ENCODE measurements at regions not wholly inside any gene's neighbourhood (a gene's known extent, or its start where the extent isn't known, plus 50 kb on each side); places are given as distances from the start of the nearest gene placed in this dataset.

DNA sequence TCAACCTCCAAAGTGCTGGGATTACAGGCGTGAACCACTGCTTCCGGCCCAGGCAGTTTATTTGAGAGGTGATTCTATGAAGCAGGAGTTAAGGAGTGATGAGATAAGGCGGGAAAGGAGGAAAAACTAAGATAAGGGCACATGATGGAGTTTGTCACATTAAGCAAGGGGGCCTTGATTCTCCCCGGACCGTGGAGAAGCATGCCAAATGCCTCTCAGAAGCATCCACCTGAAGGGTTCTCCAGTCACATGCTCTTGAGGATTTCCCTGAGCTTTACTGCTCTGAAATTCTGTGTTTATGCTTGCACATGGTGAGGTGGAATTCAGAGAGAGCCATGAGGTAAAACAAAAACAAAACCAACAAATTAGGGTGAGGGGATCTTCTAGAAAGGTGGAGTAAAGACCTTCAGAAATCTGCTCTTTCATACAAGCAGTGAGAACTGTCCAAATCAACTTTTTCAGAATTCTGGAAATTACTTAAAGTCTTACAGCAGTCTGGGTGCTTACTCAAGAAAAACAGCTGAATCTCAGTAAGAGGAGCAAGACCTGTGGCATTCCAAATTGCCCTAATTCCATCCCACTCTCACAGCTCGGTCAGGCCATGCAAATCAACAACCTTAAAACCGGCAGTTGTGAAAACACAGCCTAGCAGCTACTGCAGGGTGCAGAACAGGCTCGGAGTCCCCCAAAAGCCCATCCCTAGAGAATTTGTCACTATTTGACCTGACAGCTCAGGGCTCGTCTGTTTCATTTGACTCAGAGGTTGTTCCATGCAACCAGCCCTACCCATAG, 69.1 kb upstream of the CTLA4 start:
- Histone ChIP-seq H3K4me2 (ENCODE audit: control insufficient read depth, insufficient read depth) (peak overlapping the region; percentile 77), H3K4me1 (ENCODE audit: control insufficient read depth, insufficient read depth, low read length) (peaks cover 20% of the 10 kb centered on the region), H3K9ac (ENCODE audit: control insufficient read depth, insufficient read depth, low read length) (no peak overlapping the region), H3K36me3 (ENCODE audit: control insufficient read depth in 2 of 2, insufficient read depth in 2 of 2, low read length in 1 of 2) (no peaks in the 10 kb centered on the region), H3K9me3 (replicated peaks; ENCODE audit: control insufficient read depth, insufficient read depth, low read length) (peaks cover 4% of the 10 kb centered on the region; the same call in 2 of the 3 replicates), H3K79me2 (ENCODE audit: control insufficient read depth, insufficient read depth, low read length) (no peaks in the 10 kb centered on the region), H3K27ac (ENCODE audit: control insufficient read depth, insufficient read depth) (no peak overlapping the region), H2AFZ (ENCODE audit: control insufficient read depth, low read depth, low read length) (no peak overlapping the region), H3K4me3 (no peak overlapping the region), H3K27me3 (replicated peaks in 1 of 2; ENCODE audit: control insufficient read depth in 2 of 2, insufficient read depth in 2 of 2, low read length in 1 of 2) (no peaks in the 10 kb centered on the region), H4K20me1 (ENCODE audit: control insufficient read depth, insufficient read depth) (no peaks in the 10 kb centered on the region)
- peak; percentile 92 for FAIRE-seq
- ATAC-seq, result peak; percentile 41
- ChIA-PET RAD21 (ENCODE audit: unreplicated experiment) (no interaction called here), POLR2A (no interaction called here), CTCF (interaction anchor here (2.1 kb wide), 1 partner anchor 17 kb away, joined by 4 read pairs; no protein-coding TSS in a partner anchor), SMC1A (ENCODE audit: uncharacterized antibody, unreplicated experiment) (interaction anchor here (0.8 to 1.8 kb wide), 2 partner anchors 16 to 74 kb away, joined by 3 to 4 read pairs; no protein-coding TSS in a partner anchor)
- BruUV-seq (replicated peaks), result no TSS peak
- in situ Hi-C loops (cut with MboI) (no loop called here), intact Hi-C loops (cut with micrococcal nuclease; ENCODE audit: unreplicated experiment) (no loop called here)
- TF ChIP-seq MTA2 (IDR thresholded peaks at IDR 0.05; ENCODE audit: low read depth), result no peak
- no peak for TF ChIP-seq MYB (IDR thresholded peaks at IDR 0.05; ENCODE audit: borderline replicate concordance, low read depth, low read length)
- TF ChIP-seq MEF2B (IDR thresholded peaks at IDR 0.05; ENCODE audit: partially characterized antibody, poor library complexity, severe bottlenecking), result no peak
- no peak for TF ChIP-seq NFIC (IDR thresholded peaks at IDR 0.05; ENCODE audit: low read depth, low read length)
- TF ChIP-seq EZH2 (IDR thresholded peaks at IDR 0.05; ENCODE audit: borderline replicate concordance, control insufficient read depth, low read depth, low read length), result no peak
- no peak for TF ChIP-seq SIX5 (IDR thresholded peaks at IDR 0.05; ENCODE audit: low read depth, low read length, severe bottlenecking)
- TF ChIP-seq NR2C2 (IDR thresholded peaks at IDR 0.05; ENCODE audit: borderline replicate concordance, control insufficient read depth, insufficient read length, low read depth), result no peak
- 37% methylated on average over 9 of the region's 9 CpGs for WGBS (ENCODE audit: insufficient coverage, insufficient replicate concordance, low lambda C conversion rate, missing lambda C conversion rate)
- no peak for DNase-seq (ENCODE audit: low read depth, low spot score)
